MM.1S (cell line): ENCODE measurements at regions not wholly inside any gene's neighbourhood (a gene's known extent, or its start where the extent isn't known, plus 50 kb on each side); places are given as distances from the start of the nearest gene placed in this dataset.
A peak's percentile ranks its signal among the peaks of the same experiment; 100 is the strongest.

Experiments
- DNase-seq: peaks from one replicate; pipeline ENCODE4 v3.0.0-alpha.2; 2015
- H2AFZ ChIP-seq: fragments of 300-600 bp; sonication (generic); 2 replicates; pipeline ENCODE4 v1.6.0; 2016; ENCODE audit warnings: antibody characterized with exemption, low read length
- H3F3A ChIP-seq: fragments of 300-600 bp; sonication (generic); 2 replicates; pipeline ENCODE4 v1.6.1; 2016; ENCODE audit warnings: mild to moderate bottlenecking, antibody characterized with exemption, low read length, moderate library complexity, mixed read lengths; ENCODE audit not compliant: insufficient read depth
- H3K27ac ChIP-seq: fragments of 300-600 bp; sonication (generic); 2 replicates; pipeline ENCODE4 v1.5.1; 2016; ENCODE audit warnings: mild to moderate bottlenecking, low read length
- H3K27me3 ChIP-seq: fragments of 300-600 bp; sonication (generic); replicated peaks from 2 replicates; pipeline ENCODE4 v1.6.0; 2016; ENCODE audit warnings: low read length; ENCODE audit not compliant: insufficient read depth
- H3K36me3 ChIP-seq: fragments of 300-600 bp; sonication (generic); replicated peaks from 2 replicates; pipeline ENCODE4 v1.6.1; 2016; ENCODE audit warnings: mild to moderate bottlenecking, low read length, mixed read lengths; ENCODE audit not compliant: insufficient read depth
- H3K4me1 ChIP-seq: fragments of 300-600 bp; sonication (generic); 2 replicates; pipeline ENCODE4 v1.6.1; 2016; ENCODE audit warnings: low read length, mixed read lengths
- H3K4me2 ChIP-seq: fragments of 300-600 bp; sonication (generic); 2 replicates; pipeline ENCODE4 v1.6.0; 2016; ENCODE audit warnings: low read depth, low read length
- H3K4me3 ChIP-seq: fragments of 300-600 bp; sonication (generic); 2 replicates; pipeline ENCODE4 v1.5.1; 2016; ENCODE audit warnings: low read length, mixed read lengths
- H3K79me2 ChIP-seq: fragments of 300-600 bp; sonication (generic); 2 replicates; pipeline ENCODE4 v1.6.1; 2016; ENCODE audit warnings: mixed run types, low read length, mixed read lengths
- H3K9ac ChIP-seq: fragments of 300-600 bp; sonication (generic); 2 replicates; pipeline ENCODE4 v1.6.1; 2016; ENCODE audit warnings: low read length, mixed read lengths
- H3K9me2 ChIP-seq: fragments of 300-600 bp; sonication (generic); replicated peaks from 2 replicates; pipeline ENCODE4 v1.6.1; 2016; ENCODE audit warnings: mild to moderate bottlenecking, low read length, mixed read lengths; ENCODE audit not compliant: insufficient read depth
- H3K9me3 ChIP-seq: fragments of 300-600 bp; sonication (generic); replicated peaks from 2 replicates; pipeline ENCODE4 v1.6.1; 2016; ENCODE audit warnings: mild to moderate bottlenecking, low read length, mixed read lengths; ENCODE audit not compliant: insufficient read depth
- H4K20me1 ChIP-seq: fragments of 300-600 bp; sonication (generic); 2 replicates; pipeline ENCODE4 v1.6.1; 2016; ENCODE audit warnings: mild to moderate bottlenecking, low read length, moderate library complexity, mixed read lengths; ENCODE audit not compliant: insufficient read depth
- EZH2 ChIP-seq: fragments of 300-600 bp; sonication (generic); optimal IDR thresholded peaks from 2 replicates; pipeline ENCODE3; 2017; ENCODE audit warnings: low read depth, mild to moderate bottlenecking, antibody characterized with exemption, low read length, mixed read lengths
- EZH2phosphoT487 ChIP-seq: fragments of 300-600 bp; sonication (generic); IDR thresholded peaks from 2 replicates; pipeline ENCODE4 v1.6.1; 2018; ENCODE audit warnings: antibody characterized with exemption, low read length
- TF ChIP-seq, protein P1 (sequence below): fragments of 300-600 bp; sonication (generic); IDR thresholded peaks from 2 replicates; pipeline ENCODE4 v1.5.1; 2016; ENCODE audit warnings: antibody characterized with exemption, low read length, mixed read lengths

DNA sequence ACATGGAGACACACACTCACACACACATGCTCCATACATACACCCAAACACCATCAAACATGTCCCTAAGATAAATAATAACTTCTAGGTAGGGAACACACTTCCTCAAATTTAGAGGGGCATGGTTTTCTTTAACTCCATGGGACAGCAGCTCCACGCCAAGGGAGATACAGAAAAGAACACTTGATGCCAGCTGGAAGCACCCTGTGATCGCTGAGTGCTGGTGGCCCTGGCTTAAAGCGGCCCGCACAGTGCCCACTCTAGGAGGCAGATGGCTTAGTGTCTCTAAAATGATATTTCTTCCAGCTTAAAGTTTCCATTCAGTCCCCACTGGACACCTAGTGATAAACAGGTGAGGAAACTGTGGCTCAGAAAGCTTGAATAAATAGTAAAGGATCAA, 232.9 kb downstream of the UACA start:
- H3K36me3 ChIP-seq, result no peaks in the 10 kb centered on the region
- TF ChIP-seq EZH2 (no peak), EZH2phosphoT487 (no peak)
- TF ChIP-seq, protein P1, sequence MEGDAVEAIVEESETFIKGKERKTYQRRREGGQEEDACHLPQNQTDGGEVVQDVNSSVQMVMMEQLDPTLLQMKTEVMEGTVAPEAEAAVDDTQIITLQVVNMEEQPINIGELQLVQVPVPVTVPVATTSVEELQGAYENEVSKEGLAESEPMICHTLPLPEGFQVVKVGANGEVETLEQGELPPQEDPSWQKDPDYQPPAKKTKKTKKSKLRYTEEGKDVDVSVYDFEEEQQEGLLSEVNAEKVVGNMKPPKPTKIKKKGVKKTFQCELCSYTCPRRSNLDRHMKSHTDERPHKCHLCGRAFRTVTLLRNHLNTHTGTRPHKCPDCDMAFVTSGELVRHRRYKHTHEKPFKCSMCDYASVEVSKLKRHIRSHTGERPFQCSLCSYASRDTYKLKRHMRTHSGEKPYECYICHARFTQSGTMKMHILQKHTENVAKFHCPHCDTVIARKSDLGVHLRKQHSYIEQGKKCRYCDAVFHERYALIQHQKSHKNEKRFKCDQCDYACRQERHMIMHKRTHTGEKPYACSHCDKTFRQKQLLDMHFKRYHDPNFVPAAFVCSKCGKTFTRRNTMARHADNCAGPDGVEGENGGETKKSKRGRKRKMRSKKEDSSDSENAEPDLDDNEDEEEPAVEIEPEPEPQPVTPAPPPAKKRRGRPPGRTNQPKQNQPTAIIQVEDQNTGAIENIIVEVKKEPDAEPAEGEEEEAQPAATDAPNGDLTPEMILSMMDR, result no peak
- DNase-seq, result no peak
- H3K9me3 ChIP-seq, result no peaks in the 10 kb centered on the region
- H3K4me2 ChIP-seq, result no peak overlapping the region
- no peaks in the 10 kb centered on the region for H3K79me2 ChIP-seq
- no peaks in the 10 kb centered on the region for H4K20me1 ChIP-seq
- H3K27me3 ChIP-seq, result no peaks in the 10 kb centered on the region
- H3F3A ChIP-seq, result no peaks in the 10 kb centered on the region
- peaks cover 7% of the 10 kb centered on the region for H3K4me1 ChIP-seq
- H3K4me3 ChIP-seq, result no peak overlapping the region
- H3K9ac ChIP-seq, result no peak overlapping the region
- no peak overlapping the region for H3K27ac ChIP-seq
- H2AFZ ChIP-seq, result no peak overlapping the region
- no peaks in the 10 kb centered on the region for H3K9me2 ChIP-seq

DNA sequence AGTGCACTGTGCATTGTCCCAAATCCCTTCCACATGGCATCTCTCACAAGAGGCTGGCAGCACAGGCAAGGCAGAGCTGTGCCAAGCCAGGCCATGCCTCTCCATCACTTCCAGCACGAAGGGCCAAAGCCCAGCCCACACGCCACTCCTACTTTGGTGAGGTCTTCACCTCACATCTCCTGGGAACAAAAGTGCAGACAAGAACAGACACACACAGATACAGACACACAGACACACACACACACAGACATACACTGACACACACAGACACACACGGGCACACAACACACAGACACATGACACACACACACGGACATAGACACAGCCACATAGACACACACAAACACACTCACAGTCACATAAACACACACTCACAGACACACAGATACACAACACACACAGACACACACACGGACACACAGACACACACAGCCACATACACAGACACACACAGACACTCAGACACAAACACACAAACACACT, 233.3 kb downstream of the UACA start:
- Histone ChIP-seq H3F3A (no peaks in the 10 kb centered on the region), H3K4me2 (no peak overlapping the region), H3K9me2 (no peaks in the 10 kb centered on the region), H3K9ac (no peak overlapping the region), H3K36me3 (no peaks in the 10 kb centered on the region), H3K27me3 (no peaks in the 10 kb centered on the region), H4K20me1 (no peaks in the 10 kb centered on the region), H3K27ac (no peak overlapping the region), H3K9me3 (no peaks in the 10 kb centered on the region), H3K79me2 (no peaks in the 10 kb centered on the region), H3K4me3 (no peak overlapping the region), H3K4me1 (peaks cover 6% of the 10 kb centered on the region), H2AFZ (no peak overlapping the region)
- no peak for DNase-seq
- TF ChIP-seq EZH2phosphoT487, result no peak
- TF ChIP-seq EZH2, result no peak
- TF ChIP-seq, protein P1, result no peak

- Histone ChIP-seq H3K9me2 (no peaks in the 10 kb centered on the region), H3K9me3 (no peaks in the 10 kb centered on the region), H3K27me3 (no peaks in the 10 kb centered on the region), H4K20me1 (no peaks in the 10 kb centered on the region), H3F3A (no peaks in the 10 kb centered on the region), H3K27ac (no peak overlapping the region), H2AFZ (0 out of 2 replicates have a peak overlapping the region, but pooled peaks have one; percentile 59), H3K9ac (no peak overlapping the region), H3K79me2 (no peaks in the 10 kb centered on the region), H3K4me1 (peaks cover 6% of the 10 kb centered on the region), H3K4me2 (peak overlapping the region; percentile 67; the same call in 1 of the 2 replicates), H3K36me3 (no peaks in the 10 kb centered on the region), H3K4me3 (no peak overlapping the region)
- TF ChIP-seq EZH2, result no peak
- no peak for TF ChIP-seq EZH2phosphoT487
- TF ChIP-seq, protein P1, result no peak
- no peak for DNase-seq
Observed at GRCh38 chr15:70528816-70529215, 234.5 kb downstream of the UACA start.
